GM23248 (cell line): ENCODE measurements at regions not wholly inside any gene's neighbourhood (a gene's known extent, or its start where the extent isn't known, plus 50 kb on each side); places are given as distances from the start of the nearest gene placed in this dataset.

Experiments
- DNase-seq: peaks from one replicate; pipeline ENCODE4 v3.0.0-alpha.2; 2015
- H2AFZ ChIP-seq: fragments of 200-600 bp; sonication (generic); 2 replicates; pipeline ENCODE4 v1.6.1; 2016; ENCODE audit warnings: antibody characterized with exemption
- H3F3A ChIP-seq: fragments of 200-600 bp; sonication (generic); 2 replicates; pipeline ENCODE4 v1.6.1; 2016; ENCODE audit warnings: mild to moderate bottlenecking, antibody characterized with exemption, mixed run types; ENCODE audit not compliant: insufficient read depth
- H3K27ac ChIP-seq: fragments of 200-600 bp; sonication (generic); 2 replicates; pipeline ENCODE4 v1.5.1; 2016; ENCODE audit warnings: mild to moderate bottlenecking
- H3K27me3 ChIP-seq: fragments of 200-600 bp; sonication (generic); replicated peaks from 2 replicates; pipeline ENCODE4 v1.6.1; 2016; ENCODE audit warnings: mild to moderate bottlenecking; ENCODE audit not compliant: insufficient read depth
- H3K36me3 ChIP-seq: fragments of 200-600 bp; sonication (generic); 2 replicates; pipeline ENCODE4 v1.6.1; 2016; ENCODE audit warnings: low read depth, mild to moderate bottlenecking
- H3K4me1 ChIP-seq: fragments of 200-600 bp; sonication (generic); 2 replicates; pipeline ENCODE4 v1.6.1; 2016; ENCODE audit warnings: mild to moderate bottlenecking; ENCODE audit not compliant: insufficient read depth
- H3K4me2 ChIP-seq: fragments of 200-600 bp; sonication (generic); one replicate; pipeline ENCODE4 v1.6.1; 2016; ENCODE audit warnings: mild to moderate bottlenecking; ENCODE audit not compliant: unreplicated experiment
- H3K4me3 ChIP-seq: fragments of 200-600 bp; sonication (generic); 2 replicates; pipeline ENCODE4 v1.5.1; 2016; ENCODE audit warnings: mild to moderate bottlenecking
- H3K79me2 ChIP-seq: fragments of 200-600 bp; sonication (generic); 2 replicates; pipeline ENCODE4 v1.6.1; 2016; ENCODE audit warnings: mild to moderate bottlenecking; ENCODE audit not compliant: insufficient read depth
- H3K9ac ChIP-seq: fragments of 200-600 bp; sonication (generic); 2 replicates; pipeline ENCODE4 v1.6.1; 2016; ENCODE audit warnings: mild to moderate bottlenecking
- H3K9me2 ChIP-seq: fragments of 200-600 bp; sonication (generic); 2 replicates; pipeline ENCODE4 v1.6.1; 2016; ENCODE audit warnings: mixed run types, mild to moderate bottlenecking, moderate library complexity; ENCODE audit not compliant: insufficient read depth
- H3K9me3 ChIP-seq: fragments of 200-600 bp; sonication (generic); one replicate; pipeline ENCODE4 v1.6.1; 2017; ENCODE audit warnings: low read depth
- H4K20me1 ChIP-seq: fragments of 200-600 bp; sonication (generic); 2 replicates; pipeline ENCODE4 v1.6.0; 2016; ENCODE audit not compliant: insufficient read depth
- EZH2 ChIP-seq: fragments of 200-600 bp; sonication (generic); IDR thresholded peaks from 2 replicates; pipeline ENCODE4 v1.6.1; 2018; ENCODE audit warnings: antibody characterized with exemption, mild to moderate bottlenecking; ENCODE audit not compliant: insufficient read depth, poor library complexity, severe bottlenecking
- EZH2phosphoT487 ChIP-seq: fragments of 200-600 bp; sonication (generic); IDR thresholded peaks from 2 replicates; pipeline ENCODE4 v1.6.1; 2018; ENCODE audit warnings: antibody characterized with exemption, moderate library complexity, mild to moderate bottlenecking, low read depth; ENCODE audit not compliant: insufficient read depth
- WGBS, 2 experiments: methylation state at CpG; one replicate each; pipeline ENCODE4 v1.1.6; 2015 to 2017; ENCODE audit warnings: low lambda C conversion rate in 2 of 2, low coverage in 1 of 2; ENCODE audit errors: missing lambda C conversion rate in 2 of 2; 5-methylcytosine and 5-hydroxymethylcytosine counted together
- in situ Hi-C: fragments of 300-500 bp; cut with MboI; formaldehyde crosslinking; loops from 2 replicates; pipeline ENCODE4 v1.15.0; 2020

GRCh38 chr9:29648601-29649000 is 2075.3 kb upstream of the C9orf72 start:
- DNase-seq, result no peak
- TF ChIP-seq EZH2phosphoT487 (no peak), EZH2 (no peak)
- H3K9ac ChIP-seq, result no peak overlapping the region
- no peak overlapping the region for H3K4me2 ChIP-seq
- H3K36me3 ChIP-seq, result no peaks in the 10 kb centered on the region
- no peaks in the 10 kb centered on the region for H3K9me3 ChIP-seq
- H3K9me2 ChIP-seq, result no peaks in the 10 kb centered on the region
- H4K20me1 ChIP-seq, result no peaks in the 10 kb centered on the region
- in situ Hi-C loops, result no loop called here
- no peaks in the 10 kb centered on the region for H3K27me3 ChIP-seq
- no peak overlapping the region for H3K27ac ChIP-seq
- no peaks in the 10 kb centered on the region for H3K4me1 ChIP-seq
- no peaks in the 10 kb centered on the region for H3F3A ChIP-seq
- no peak overlapping the region for H3K4me3 ChIP-seq
- H2AFZ ChIP-seq, result no peak overlapping the region
- H3K79me2 ChIP-seq, result no peaks in the 10 kb centered on the region

GRCh38 chr9:29656641-29657406 is 2083.5 kb upstream of the C9orf72 start:
- no peak overlapping the region for H3K27ac ChIP-seq
- in situ Hi-C loops, result no loop called here
- H3K9ac ChIP-seq, result no peak overlapping the region
- no peaks in the 10 kb centered on the region; the same call in 1 of the 2 replicates for H3K9me2 ChIP-seq
- H3K27me3 ChIP-seq, result no peaks in the 10 kb centered on the region
- H3F3A ChIP-seq, result no peaks in the 10 kb centered on the region
- H3K36me3 ChIP-seq, result no peaks in the 10 kb centered on the region
- no peak overlapping the region for H3K4me2 ChIP-seq
- no peak overlapping the region for H3K4me3 ChIP-seq
- H3K4me1 ChIP-seq, result no peaks in the 10 kb centered on the region
- TF ChIP-seq EZH2 (no peak), EZH2phosphoT487 (no peak)
- whole genome bisulfite sequencing, 2 experiments, result 10 to 15% methylated on average over 7 of the region's 7 CpGs
- H4K20me1 ChIP-seq, result no peaks in the 10 kb centered on the region
- H2AFZ ChIP-seq, result no peak overlapping the region
- H3K9me3 ChIP-seq, result no peaks in the 10 kb centered on the region
- no peaks in the 10 kb centered on the region for H3K79me2 ChIP-seq
- no peak for DNase-seq

DNA sequence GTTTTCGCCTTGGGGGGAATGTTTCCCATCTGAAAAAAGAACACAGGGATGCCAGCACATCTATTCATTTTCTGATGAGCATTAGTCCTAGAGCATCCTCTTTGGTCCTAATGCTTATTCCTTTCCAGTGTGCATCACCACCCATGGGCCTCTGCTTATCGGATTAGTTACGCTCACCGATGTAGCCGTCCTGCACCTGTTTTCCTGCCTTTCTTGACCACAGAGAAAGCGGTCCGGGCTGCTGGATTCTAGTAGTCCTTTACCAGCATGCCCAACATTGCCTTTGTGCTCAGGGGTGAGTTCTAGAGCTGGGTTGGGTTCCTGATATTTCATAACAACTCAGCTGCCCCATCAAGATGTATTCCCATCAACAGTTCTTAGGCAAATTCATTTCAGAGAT is 2084.5 kb upstream of the C9orf72 start:
- Histone ChIP-seq H3K9me2 (no peaks in the 10 kb centered on the region; the same call in 1 of the 2 replicates), H3K27me3 (no peaks in the 10 kb centered on the region), H3K27ac (no peak overlapping the region), H3K4me3 (no peak overlapping the region), H3K9me3 (no peaks in the 10 kb centered on the region), H3K4me1 (no peaks in the 10 kb centered on the region), H3K4me2 (no peak overlapping the region), H2AFZ (no peak overlapping the region), H3F3A (no peaks in the 10 kb centered on the region), H3K9ac (no peak overlapping the region), H3K36me3 (no peaks in the 10 kb centered on the region), H4K20me1 (no peaks in the 10 kb centered on the region), H3K79me2 (no peaks in the 10 kb centered on the region)
- 44 to 49% methylated on average over 7 of the region's 7 CpGs for WGBS, 2 experiments
- no peak for DNase-seq
- in situ Hi-C loops, result no loop called here
- TF ChIP-seq EZH2 (no peak), EZH2phosphoT487 (no peak)

GRCh38 chr9:29659014-29659413 is 2085.7 kb upstream of the C9orf72 start:
- H3K9me2 ChIP-seq, result no peaks in the 10 kb centered on the region; the same call in 1 of the 2 replicates
- H3K79me2 ChIP-seq, result no peaks in the 10 kb centered on the region
- no peak overlapping the region for H3K9ac ChIP-seq
- no peaks in the 10 kb centered on the region for H3K9me3 ChIP-seq
- no peaks in the 10 kb centered on the region for H3K4me1 ChIP-seq
- H4K20me1 ChIP-seq, result no peaks in the 10 kb centered on the region
- TF ChIP-seq EZH2phosphoT487 (no peak), EZH2 (no peak)
- H3K27ac ChIP-seq, result no peak overlapping the region
- no peak overlapping the region for H3K4me2 ChIP-seq
- H3F3A ChIP-seq, result no peaks in the 10 kb centered on the region
- H3K27me3 ChIP-seq, result no peaks in the 10 kb centered on the region
- H2AFZ ChIP-seq, result no peak overlapping the region
- no peak overlapping the region for H3K4me3 ChIP-seq
- H3K36me3 ChIP-seq, result no peaks in the 10 kb centered on the region
- DNase-seq, result no peak
- in situ Hi-C loops, result no loop called here
- 29 to 36% methylated on average over 6 of the region's 6 CpGs for WGBS, 2 experiments

GRCh38 chr9:29659736-29660135 is 2086.5 kb upstream of the C9orf72 start:
- Histone ChIP-seq H2AFZ (no peak overlapping the region), H3K27me3 (no peaks in the 10 kb centered on the region), H3K36me3 (no peaks in the 10 kb centered on the region), H3F3A (no peaks in the 10 kb centered on the region), H3K4me2 (no peak overlapping the region), H3K9ac (no peak overlapping the region), H3K9me2 (no peaks in the 10 kb centered on the region), H3K79me2 (no peaks in the 10 kb centered on the region), H3K4me3 (no peak overlapping the region), H3K27ac (no peak overlapping the region), H3K9me3 (no peaks in the 10 kb centered on the region), H3K4me1 (no peaks in the 10 kb centered on the region), H4K20me1 (no peaks in the 10 kb centered on the region)
- 16 to 28% methylated on average over 4 of the region's 4 CpGs for WGBS, 2 experiments
- no peak for TF ChIP-seq EZH2
- TF ChIP-seq EZH2phosphoT487, result no peak
- in situ Hi-C loops, result no loop called here
- DNase-seq, result no peak
